K562 (cell line): ENCODE measurements at regions not wholly inside any gene's neighbourhood (a gene's known extent, or its start where the extent isn't known, plus 50 kb on each side); places are given as distances from the start of the nearest gene placed in this dataset.

ENCODE experiments used
- ATAC-seq: fragments of 200-7000 bp; cut with Tn5 transposase; 3 replicates; pipeline ENCODE4 v1.9.1; 2020; ENCODE audit warnings: moderate library complexity
- BruUV-seq: library from RNA; stranded (reverse); fragments of 400-500 nt; replicated peaks from 2 replicates; lab custom pipeline; 2021; lab: Mats Ljungman, UMichigan
- CTCF ChIA-PET: fragments of 300-600 bp; formaldehyde crosslinking; extraction: SDS; loops from one replicate; lab custom pipeline; 2021; ENCODE audit warnings: low intra/inter-chr PET ratio; lab: Yijun Ruan, JAX
- POLR2A ChIA-PET: fragments of 300-600, 350-650 bp; sonication (Branson Sonifier 250); formaldehyde crosslinking; extraction: SDS; loops from one replicate; lab custom pipeline; 2021; ENCODE audit warnings: antibody characterized with exemption, inconsistent platforms; lab: Yijun Ruan, JAX
- DNase-seq, 4 experiments: peaks; one replicate each; pipeline versions ENCODE4 v3.0.0 to v3.0.0-alpha.2; 2011 to 2018; ENCODE audit warnings: low spot score in 3 of 4, mixed read lengths in 3 of 4; ENCODE audit errors: extremely low read depth in 1 of 4
- FAIRE-seq: peaks from 2 replicates; lab custom pipeline; 2011; peaks lifted over from hg19 to GRCh38; lab: Jason Lieb, UNC
- H2AFZ ChIP-seq: 2 replicates; pipeline ENCODE4 v1.6.0; 2011; ENCODE audit warnings: low read depth, low read length, control low read depth, inconsistent platforms
- H3K27ac ChIP-seq: fragments of 200-600 bp; 3 replicates; pipeline ENCODE4 v1.8.0; 2011; ENCODE audit warnings: low read depth, mild to moderate bottlenecking, control low read depth, inconsistent platforms, low read length, moderate library complexity, mixed read lengths; ENCODE audit errors: extremely low read depth
- H3K27me3 ChIP-seq, 2 experiments: fragments of 300-600 bp in 1 of 2; 2 replicates in 1 of 2; 3 replicates in 1 of 2; pipeline versions ENCODE4 v1.6.0 to v1.8.0; 2011; ENCODE audit warnings: inconsistent platforms in 2 of 2, low read length in 2 of 2, mild to moderate bottlenecking in 1 of 2, mixed read lengths in 1 of 2, moderate library complexity in 1 of 2; ENCODE audit not compliant: control insufficient read depth in 2 of 2, insufficient read depth in 2 of 2
- H3K36me3 ChIP-seq: fragments of 300-600 bp; 3 replicates; pipeline ENCODE4 v1.8.0; 2011; ENCODE audit warnings: mild to moderate bottlenecking, low read length, inconsistent platforms; ENCODE audit not compliant: control insufficient read depth, insufficient read depth
- H3K4me1 ChIP-seq, 2 experiments: fragments of 200-600 bp in 1 of 2; replicated peaks in 1 of 2; 2 replicates in 1 of 2; 3 replicates in 1 of 2; pipeline versions ENCODE4 v1.5.1 to v1.8.0; 2011; ENCODE audit warnings: inconsistent platforms in 2 of 2, low read length in 2 of 2, mild to moderate bottlenecking in 1 of 2, mixed read lengths in 1 of 2, moderate library complexity in 1 of 2; ENCODE audit not compliant: control insufficient read depth in 2 of 2, insufficient read depth in 2 of 2
- H3K4me2 ChIP-seq: 2 replicates; pipeline ENCODE4 v1.6.1; 2011; ENCODE audit warnings: low read length, control low read depth, inconsistent platforms, mixed read lengths; ENCODE audit not compliant: insufficient read depth
- H3K4me3 ChIP-seq: fragments of 200-600 bp; sonication (generic), shearing (Covaris generic); 2 replicates; pipeline ENCODE4 v1.5.1; 2016; ENCODE audit warnings: control low read depth, inconsistent platforms
- H3K79me2 ChIP-seq: fragments of 200-600 bp; 3 replicates; pipeline ENCODE4 v1.8.0; 2011; ENCODE audit warnings: low read length, inconsistent platforms; ENCODE audit not compliant: control insufficient read depth, insufficient read depth
- H3K9ac ChIP-seq, 2 experiments: 2 replicates each; pipeline versions ENCODE4 v1.6.0 to v1.6.1; 2011; ENCODE audit warnings: low read depth in 2 of 2, low read length in 2 of 2, control low read depth in 1 of 2, inconsistent platforms in 1 of 2, mild to moderate bottlenecking in 1 of 2, mixed read lengths in 1 of 2; ENCODE audit not compliant: insufficient read depth in 1 of 2
- H3K9me1 ChIP-seq: one replicate; pipeline ENCODE4 v1.6.0; 2011; ENCODE audit warnings: inconsistent platforms, mild to moderate bottlenecking, low read length, moderate library complexity; ENCODE audit not compliant: control insufficient read depth, insufficient read depth
- H3K9me3 ChIP-seq: replicated peaks from 2 replicates; pipeline ENCODE4 v1.5.1; 2011; ENCODE audit warnings: low read depth, low read length, inconsistent platforms; ENCODE audit not compliant: control insufficient read depth, insufficient read depth
- H4K20me1 ChIP-seq: replicated peaks from 2 replicates; pipeline ENCODE4 v1.6.1; 2011; ENCODE audit warnings: low read length, inconsistent platforms, mixed read lengths; ENCODE audit not compliant: control insufficient read depth, insufficient read depth
- COPS2 ChIP-seq: fragments of 450-650 bp; conservative IDR thresholded peaks from 2 replicates; pipeline ENCODE4 v1.6.1; 2016; ENCODE audit warnings: mild to moderate bottlenecking, moderate library complexity
- DIDO1 ChIP-seq: fragments of 450-650 bp; IDR thresholded peaks from 2 replicates; pipeline ENCODE4 v1.6.1; 2016; ENCODE audit warnings: low read depth, missing biosample characterization, missing genetic modification characterization
- EZH2 ChIP-seq: IDR thresholded peaks from 2 replicates; pipeline ENCODE4 v1.6.1; 2012; ENCODE audit warnings: low read depth, mild to moderate bottlenecking, inconsistent platforms, low read length, borderline replicate concordance
- HMGN3 ChIP-seq: IDR thresholded peaks from 2 replicates; pipeline ENCODE4 v1.6.1; 2011; ENCODE audit warnings: borderline replicate concordance, low read depth, mild to moderate bottlenecking, mixed read lengths, low read length; ENCODE audit not compliant: insufficient read length; ENCODE audit errors: extremely low read depth
- MCM7 ChIP-seq, 2 experiments: fragments of 450-650 bp; IDR thresholded peaks; 2 replicates each; pipeline ENCODE4 v1.6.1; 2016 to 2018
- MTF1 ChIP-seq: fragments of 250-450 bp; sonication (Bioruptor Pico); IDR thresholded peaks from 2 replicates; pipeline ENCODE4 v1.9.0; 2021; ENCODE audit warnings: moderate library complexity, mild to moderate bottlenecking, inconsistent platforms, borderline replicate concordance
- PTBP1 ChIP-seq: fragments of 200-400 bp; formaldehyde crosslinking; IDR thresholded peaks from 2 replicates; pipeline ENCODE4 v1.6.1; 2017; ENCODE audit warnings: low read depth, low read length
- RAD21 ChIP-seq, 2 experiments: fragments of 250-450 bp in 1 of 2; fragments of 450-650 bp in 1 of 2; sonication (Bioruptor Pico) in 1 of 2; formaldehyde crosslinking in 1 of 2; IDR thresholded peaks in 1 of 2; conservative IDR thresholded peaks in 1 of 2; 2 replicates each; pipeline versions ENCODE4 v1.4.0 to v1.8.0; 2020 to 2022; ENCODE audit warnings: mild to moderate bottlenecking in 2 of 2, moderate library complexity in 1 of 2
- RAD51 ChIP-seq: fragments of 450-650 bp; IDR thresholded peaks from 2 replicates; pipeline ENCODE4 v1.7.1; 2016; ENCODE audit warnings: low read depth, mild to moderate bottlenecking, borderline replicate concordance
- RNF2 ChIP-seq: sonication (generic); IDR thresholded peaks from 2 replicates; pipeline ENCODE4 v1.6.1; 2016
- SNRNP70 ChIP-seq: fragments of 200-400 bp; formaldehyde crosslinking; optimal IDR thresholded peaks from 2 replicates; pipeline ENCODE3; 2017; ENCODE audit warnings: low read depth, low read length
- TBP ChIP-seq: optimal IDR thresholded peaks from 2 replicates; pipeline ENCODE3; 2011; ENCODE audit warnings: low read depth, low read length, improper control_type of control experiment
- ZBTB2 ChIP-seq: fragments of 450-650 bp; IDR thresholded peaks from 2 replicates; pipeline ENCODE4 v1.6.1; 2016; ENCODE audit warnings: antibody characterized with exemption
- ZBTB5 ChIP-seq: fragments of 450-650 bp; IDR thresholded peaks from 2 replicates; pipeline ENCODE4 v1.6.1; 2017; ENCODE audit warnings: antibody characterized with exemption
- ZNF263 ChIP-seq: sonication (generic); formaldehyde crosslinking; IDR thresholded peaks from 2 replicates; pipeline ENCODE4 v1.8.0; 2022; ENCODE audit warnings: mild to moderate bottlenecking, missing genetic modification reagents, borderline replicate concordance
- WGBS: fragments of 100-300 bp; shearing (Covaris generic); methylation state at CpG from one replicate; pipeline ENCODE4 v1.1.6; 2016; ENCODE audit warnings: low coverage, mixed read lengths; ENCODE audit not compliant: insufficient coverage; ENCODE audit errors: missing lambda C conversion rate; 5-methylcytosine and 5-hydroxymethylcytosine counted together
- in situ Hi-C: fragments of 300-500 bp; cut with MboI; formaldehyde crosslinking; loops from 4 replicates; pipeline ENCODE4 v1.15.0; 2018; ENCODE audit warnings: inconsistent platforms, mixed read lengths
- intact Hi-C: fragments of 100-400 bp; cut with micrococcal nuclease; formaldehyde crosslinking; loops from 2 replicates; pipeline ENCODE4 v1.14.2; 2022
- TF ChIP-seq, protein P1 (sequence below), 3 experiments: fragments of 200-800 bp in 1 of 3; sonication (Bioruptor generic) in 1 of 3; sonication (generic) in 1 of 3; formaldehyde crosslinking in 1 of 3; IDR thresholded peaks; 2 replicates each; pipeline versions ENCODE4 v1.6.1 to v1.8.0; 2016 to 2022; ENCODE audit warnings: mild to moderate bottlenecking in 2 of 3, missing compliant biosample characterization in 2 of 3, missing genetic modification characterization in 2 of 3, missing genetic modification reagents in 1 of 3

DNA sequence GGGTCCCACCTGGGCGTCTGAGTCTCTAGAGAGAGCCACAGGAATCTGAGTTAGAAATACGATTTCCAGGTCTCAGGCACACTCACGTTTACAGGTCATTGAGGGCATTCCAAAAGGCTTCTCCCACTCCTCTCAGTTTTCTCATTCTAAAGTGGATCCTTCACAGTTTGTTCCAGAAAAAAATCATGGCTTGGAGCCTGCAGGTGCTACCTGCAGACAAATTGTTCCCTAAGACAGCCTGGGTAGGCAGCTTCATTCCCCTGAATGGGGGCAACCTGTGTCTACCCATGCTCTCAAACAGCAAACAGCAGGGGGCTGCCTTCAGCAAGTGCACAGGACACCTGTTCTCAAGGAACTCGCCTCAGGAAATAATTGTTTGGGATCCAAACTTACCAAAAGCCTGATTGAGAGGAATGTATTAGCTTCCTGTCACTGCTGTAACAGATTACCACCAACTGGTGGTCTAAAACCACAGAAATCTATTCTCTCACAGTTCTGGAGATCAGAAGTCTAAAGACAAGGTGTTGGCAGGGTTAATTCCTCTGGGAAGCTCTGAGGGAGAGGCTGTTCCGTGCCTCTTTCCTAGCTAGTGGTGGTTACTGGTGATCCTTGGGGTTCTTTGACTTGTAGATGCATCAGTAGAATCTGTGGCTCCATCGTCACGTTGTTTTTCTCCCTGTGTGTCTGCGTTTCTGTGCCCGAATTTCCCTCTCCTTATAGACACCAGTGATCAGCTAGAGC, 117.2 kb downstream of the RAB11FIP2 start:
- under 1% methylated on average over 9 of the region's 9 CpGs for WGBS
- H4K20me1 ChIP-seq: no peaks in the 10 kb centered on the region
- FAIRE-seq: no peak
- H3K4me3 ChIP-seq: no peak overlapping the region
- H3K27me3 ChIP-seq: peaks cover 0 to 10% of the 10 kb centered on the region in 2 experiments; a peak in 2 of 5 replicates
- in situ Hi-C loops: no loop called here
- no peaks in the 10 kb centered on the region for H3K9me3 ChIP-seq
- H3K9ac ChIP-seq: no peak overlapping the region
- no peaks in the 10 kb centered on the region for H3K36me3 ChIP-seq
- DNase-seq: no peak
- H3K79me2 ChIP-seq: no peaks in the 10 kb centered on the region
- ChIA-PET POLR2A (no interaction called here), CTCF (no interaction called here)
- no TSS peak for BruUV-seq
- no peak overlapping the region for H3K27ac ChIP-seq
- no peak overlapping the region for H2AFZ ChIP-seq
- no peaks in the 10 kb centered on the region for H3K9me1 ChIP-seq
- intact Hi-C loops: no loop called here
- H3K4me2 ChIP-seq: no peak overlapping the region
- no peak for ATAC-seq
- H3K4me1 ChIP-seq: no peaks in the 10 kb centered on the region
- TF ChIP-seq, protein P1, sequence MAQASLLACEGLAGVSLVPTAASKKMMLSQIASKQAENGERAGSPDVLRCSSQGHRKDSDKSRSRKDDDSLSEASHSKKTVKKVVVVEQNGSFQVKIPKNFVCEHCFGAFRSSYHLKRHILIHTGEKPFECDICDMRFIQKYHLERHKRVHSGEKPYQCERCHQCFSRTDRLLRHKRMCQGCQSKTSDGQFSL (CRISPR knock-in tag; IDR thresholded peaks at IDR 0.05): no peak
- TF ChIP-seq, protein P1 (tag; IDR thresholded peaks at IDR 0.05): no peak
- TF ChIP-seq COPS2: no peak
- TF ChIP-seq MCM7 (IDR thresholded peaks at IDR 0.05): no peak
- TF ChIP-seq ZBTB5: no peak
- TF ChIP-seq ZBTB2: no peak
- no peak for TF ChIP-seq EZH2
- TF ChIP-seq RAD51: no peak
- TF ChIP-seq RNF2: no peak
- no peak for TF ChIP-seq ZNF263
- no peak for TF ChIP-seq TBP
- TF ChIP-seq RAD21 (CRISPR knock-in tag; conservative IDR thresholded peaks at IDR 0.05 in 1 of 2, IDR thresholded peaks at IDR 0.05 in 1 of 2): no peak
- TF ChIP-seq SNRNP70: no peak
- no peak for TF ChIP-seq DIDO1
- no peak for TF ChIP-seq HMGN3
- TF ChIP-seq PTBP1: no peak
- no peak for TF ChIP-seq MTF1
